CD14-positive monocyte (primary cell): ENCODE measurements at regions not wholly inside any gene's neighbourhood (a gene's known extent, or its start where the extent isn't known, plus 50 kb on each side); places are given as distances from the start of the nearest gene placed in this dataset.

Experiments used
- DNase-seq, 3 donors: peaks; one replicate each; pipeline ENCODE4 v3.0.0-alpha.2; 2011 to 2022
- H2AFZ ChIP-seq: 2 replicates; pipeline ENCODE4 v1.6.0; 2012; ENCODE audit warnings: mild to moderate bottlenecking, low read depth, low read length, inconsistent platforms; ENCODE audit not compliant: insufficient read depth, poor library complexity, severe bottlenecking
- H3K27ac ChIP-seq, 2 donors: 1 replicate in 1 of 2; 2 replicates in 1 of 2; pipeline ENCODE4 v1.5.1; 2012 to 2013; ENCODE audit warnings: low read length in 2 of 2, control low read depth in 1 of 2, inconsistent platforms in 1 of 2, low read depth in 1 of 2, mild to moderate bottlenecking in 1 of 2
- H3K27me3 ChIP-seq, 2 donors: one replicate each; pipeline versions ENCODE4 v1.6.0 to v1.6.1; 2011 to 2013; ENCODE audit warnings: low read length in 2 of 2; ENCODE audit not compliant: control insufficient read depth in 2 of 2, insufficient read depth in 2 of 2
- H3K36me3 ChIP-seq, 2 donors: replicated peaks in 1 of 2; 1 replicate in 1 of 2; 2 replicates in 1 of 2; pipeline versions ENCODE4 v1.5.1 to v1.6.1; 2012 to 2013; ENCODE audit warnings: low read length in 2 of 2, control low read depth in 1 of 2, inconsistent platforms in 1 of 2, mild to moderate bottlenecking in 1 of 2; ENCODE audit not compliant: insufficient read depth in 2 of 2, control insufficient read depth in 1 of 2
- H3K4me1 ChIP-seq, 2 donors: 1 replicate in 1 of 2; 2 replicates in 1 of 2; pipeline versions ENCODE4 v1.5.1 to v1.6.1; 2012 to 2013; ENCODE audit warnings: low read length in 2 of 2, control low read depth in 1 of 2, inconsistent platforms in 1 of 2, mild to moderate bottlenecking in 1 of 2, moderate library complexity in 1 of 2; ENCODE audit not compliant: insufficient read depth in 2 of 2, control insufficient read depth in 1 of 2
- H3K4me2 ChIP-seq: replicated peaks from 2 replicates; pipeline ENCODE3; 2012; ENCODE audit warnings: low read length, moderate library complexity, mild to moderate bottlenecking; ENCODE audit not compliant: poor library complexity, severe bottlenecking; ENCODE audit errors: extremely low read depth
- H3K4me3 ChIP-seq, 3 experiments: fragments of 200-600 bp in 1 of 3; sonication (generic) in 1 of 3; replicated peaks in 1 of 3; 1 replicate in 2 of 3; 2 replicates in 1 of 3; pipeline ENCODE4 v1.5.1; 2011 to 2013; ENCODE audit warnings: low read length in 3 of 3, mild to moderate bottlenecking in 3 of 3, control low read depth in 2 of 3, low read depth in 2 of 3, inconsistent platforms in 1 of 3, moderate library complexity in 1 of 3
- H3K79me2 ChIP-seq: 2 replicates; pipeline ENCODE4 v1.6.0; 2012; ENCODE audit warnings: mild to moderate bottlenecking, control low read depth, inconsistent platforms, low read length, moderate library complexity; ENCODE audit not compliant: insufficient read depth
- H3K9ac ChIP-seq: 2 replicates; pipeline ENCODE4 v1.6.0; 2017; ENCODE audit warnings: low read length, mild to moderate bottlenecking; ENCODE audit not compliant: insufficient read depth, poor library complexity, severe bottlenecking
- H3K9me3 ChIP-seq, 2 donors: replicated peaks in 1 of 2; 1 replicate in 1 of 2; 2 replicates in 1 of 2; pipeline versions ENCODE4 v1.5.1 to v1.6.1; 2012 to 2013; ENCODE audit warnings: low read length in 2 of 2, control low read depth in 1 of 2; ENCODE audit not compliant: control insufficient read depth in 1 of 2, insufficient read depth in 1 of 2
- H4K20me1 ChIP-seq: 2 replicates; pipeline ENCODE4 v1.6.0; 2012; ENCODE audit warnings: mild to moderate bottlenecking, low read length, control low read depth, moderate library complexity; ENCODE audit not compliant: insufficient read depth
- H3K27ac Mint-ChIP-seq, 7 donors: one replicate each; pipeline ENCODE4 v1.8.0; 2020; ENCODE audit warnings: mild to moderate bottlenecking in 7 of 7, mixed read lengths in 7 of 7, moderate library complexity in 6 of 7, inconsistent platforms in 2 of 7
- H3K27me3 Mint-ChIP-seq, 3 donors: one replicate each; pipeline ENCODE4 v1.8.0; 2021 to 2022; ENCODE audit warnings: low read depth in 3 of 3, mild to moderate bottlenecking in 3 of 3, mixed read lengths in 3 of 3, moderate library complexity in 3 of 3, inconsistent platforms in 1 of 3
- H3K36me3 Mint-ChIP-seq, 2 donors: one replicate each; pipeline ENCODE4 v1.8.0; 2020; ENCODE audit warnings: mixed read lengths in 2 of 2, inconsistent platforms in 1 of 2, mild to moderate bottlenecking in 1 of 2
- H3K4me1 Mint-ChIP-seq: one replicate; pipeline ENCODE4 v1.8.0; 2020; ENCODE audit warnings: mild to moderate bottlenecking, mixed read lengths
- H3K4me3 Mint-ChIP-seq, 2 donors: one replicate each; pipeline ENCODE4 v1.8.0; 2020; ENCODE audit warnings: mild to moderate bottlenecking in 2 of 2, mixed read lengths in 2 of 2, moderate library complexity in 1 of 2
- H3K9me3 Mint-ChIP-seq, 7 donors: one replicate each; pipeline ENCODE4 v1.8.0; 2020 to 2022; ENCODE audit warnings: mixed read lengths in 7 of 7, mild to moderate bottlenecking in 6 of 7, moderate library complexity in 6 of 7, inconsistent platforms in 2 of 7
- WGBS: methylation state at CpG from one replicate; pipeline ENCODE4 v1.1.5; 2013; ENCODE audit warnings: missing lambda C conversion rate; ENCODE audit not compliant: insufficient coverage; 5-methylcytosine and 5-hydroxymethylcytosine counted together
- intact Hi-C, 2 donors: fragments of 100-400 bp; cut with micrococcal nuclease; formaldehyde crosslinking; loops; one replicate each; pipeline versions ENCODE4 v1.15.0 to v1.15.1; 2023
- TF ChIP-seq, protein P1 (sequence below): fragments of 200-600 bp; IDR thresholded peaks from one replicate; pipeline ENCODE4 v1.8.0; 2022; ENCODE audit warnings: antibody characterized with exemption, mild to moderate bottlenecking

DNA sequence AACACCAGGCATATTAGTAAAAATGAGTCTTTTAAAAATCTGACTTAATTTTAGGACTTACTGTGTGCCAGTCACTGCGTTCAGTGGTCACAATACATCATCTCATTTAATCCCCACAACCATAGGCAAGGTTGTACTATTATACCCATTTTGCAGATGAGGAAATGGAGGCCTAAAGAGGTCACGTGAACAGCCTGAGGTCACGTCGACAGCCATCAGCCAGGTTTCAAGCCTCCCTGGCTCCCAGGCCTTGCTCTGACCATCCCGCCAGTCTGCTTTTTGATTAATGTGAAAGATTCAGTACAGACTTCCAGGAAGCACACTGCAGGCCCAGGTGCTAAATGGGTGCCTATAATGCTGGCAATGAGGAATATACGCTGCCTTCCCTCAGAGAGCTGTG lies 86.3 kb upstream of the TOX3 start:
- Histone ChIP-seq H3K9ac (no peak overlapping the region), H3K27ac (no peak overlapping the region), H3K4me1 (no peaks in the 10 kb centered on the region), H3K79me2 (no peaks in the 10 kb centered on the region), H3K4me3 (no peak overlapping the region), H3K36me3 (no peaks in the 10 kb centered on the region), H3K27me3 (no peaks in the 10 kb centered on the region), H4K20me1 (no peaks in the 10 kb centered on the region), H3K4me2 (no peak overlapping the region), H2AFZ (no peak overlapping the region), H3K9me3 (peaks cover 8 to 9% of the 10 kb centered on the region in 2 donors)
- intact Hi-C loops = no loop called here
- Mint-ChIP-seq H3K27ac (no peak overlapping the region), H3K36me3 (no peaks in the 10 kb centered on the region), H3K4me3 (no peak overlapping the region), H3K4me1 (no peaks in the 10 kb centered on the region), H3K9me3 (peaks cover 10 to 22% (median 14%) of the 10 kb centered on the region in 7 donors), H3K27me3 (no peaks in the 10 kb centered on the region)
- DNase-seq = no peak
- TF ChIP-seq, protein P1, sequence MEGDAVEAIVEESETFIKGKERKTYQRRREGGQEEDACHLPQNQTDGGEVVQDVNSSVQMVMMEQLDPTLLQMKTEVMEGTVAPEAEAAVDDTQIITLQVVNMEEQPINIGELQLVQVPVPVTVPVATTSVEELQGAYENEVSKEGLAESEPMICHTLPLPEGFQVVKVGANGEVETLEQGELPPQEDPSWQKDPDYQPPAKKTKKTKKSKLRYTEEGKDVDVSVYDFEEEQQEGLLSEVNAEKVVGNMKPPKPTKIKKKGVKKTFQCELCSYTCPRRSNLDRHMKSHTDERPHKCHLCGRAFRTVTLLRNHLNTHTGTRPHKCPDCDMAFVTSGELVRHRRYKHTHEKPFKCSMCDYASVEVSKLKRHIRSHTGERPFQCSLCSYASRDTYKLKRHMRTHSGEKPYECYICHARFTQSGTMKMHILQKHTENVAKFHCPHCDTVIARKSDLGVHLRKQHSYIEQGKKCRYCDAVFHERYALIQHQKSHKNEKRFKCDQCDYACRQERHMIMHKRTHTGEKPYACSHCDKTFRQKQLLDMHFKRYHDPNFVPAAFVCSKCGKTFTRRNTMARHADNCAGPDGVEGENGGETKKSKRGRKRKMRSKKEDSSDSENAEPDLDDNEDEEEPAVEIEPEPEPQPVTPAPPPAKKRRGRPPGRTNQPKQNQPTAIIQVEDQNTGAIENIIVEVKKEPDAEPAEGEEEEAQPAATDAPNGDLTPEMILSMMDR = no peak
- 74% methylated on average over 4 of the region's 6 CpGs for WGBS

DNA sequence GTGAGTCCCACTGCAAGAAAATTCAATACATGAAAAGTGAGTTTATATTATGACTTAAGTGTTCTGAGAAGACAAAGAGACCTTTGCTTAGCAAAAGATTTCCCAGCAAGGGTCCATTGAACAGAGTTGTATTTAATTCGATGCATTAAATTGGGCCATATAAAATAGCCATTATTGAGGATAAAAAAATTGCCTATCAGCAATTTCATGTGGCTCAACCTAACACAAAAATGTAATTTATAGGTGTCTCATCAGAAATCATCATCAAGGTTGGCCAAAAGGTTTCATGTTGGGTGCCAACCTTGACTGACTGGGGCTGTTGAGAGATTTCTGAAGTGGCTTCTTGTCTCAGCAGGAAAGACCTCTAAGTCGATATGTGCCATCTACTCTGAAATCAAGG lies 84.8 kb upstream of the TOX3 start:
- no peaks in the 10 kb centered on the region for H3K4me1 Mint-ChIP-seq
- Histone ChIP-seq H3K27ac (no peak overlapping the region), H3K27me3 (no peaks in the 10 kb centered on the region), H3K4me3 (no peak overlapping the region), H3K4me1 (no peaks in the 10 kb centered on the region), H3K36me3 (no peaks in the 10 kb centered on the region), H3K9me3 (peaks cover 4 to 5% of the 10 kb centered on the region in 2 donors), H3K4me2 (no peak overlapping the region), H3K79me2 (no peaks in the 10 kb centered on the region), H3K9ac (no peak overlapping the region), H2AFZ (no peak overlapping the region), H4K20me1 (no peaks in the 10 kb centered on the region)
- WGBS = no CpG with 5 or more reads among the region's 2 CpGs
- DNase-seq = no peak
- peaks cover 4 to 19% (median 8%) of the 10 kb centered on the region in 7 donors for H3K9me3 Mint-ChIP-seq
- H3K27ac Mint-ChIP-seq = no peak overlapping the region
- TF ChIP-seq, protein P1 = no peak
- no peak overlapping the region for H3K4me3 Mint-ChIP-seq
- no peaks in the 10 kb centered on the region for H3K36me3 Mint-ChIP-seq
- intact Hi-C loops = no loop called here
- H3K27me3 Mint-ChIP-seq = no peaks in the 10 kb centered on the region
